ENCODE measurements at regions not wholly inside any gene's neighbourhood (a gene's known extent, or its start where the extent isn't known, plus 50 kb on each side); places are given as distances from the start of the nearest gene placed in this dataset.

DNA sequence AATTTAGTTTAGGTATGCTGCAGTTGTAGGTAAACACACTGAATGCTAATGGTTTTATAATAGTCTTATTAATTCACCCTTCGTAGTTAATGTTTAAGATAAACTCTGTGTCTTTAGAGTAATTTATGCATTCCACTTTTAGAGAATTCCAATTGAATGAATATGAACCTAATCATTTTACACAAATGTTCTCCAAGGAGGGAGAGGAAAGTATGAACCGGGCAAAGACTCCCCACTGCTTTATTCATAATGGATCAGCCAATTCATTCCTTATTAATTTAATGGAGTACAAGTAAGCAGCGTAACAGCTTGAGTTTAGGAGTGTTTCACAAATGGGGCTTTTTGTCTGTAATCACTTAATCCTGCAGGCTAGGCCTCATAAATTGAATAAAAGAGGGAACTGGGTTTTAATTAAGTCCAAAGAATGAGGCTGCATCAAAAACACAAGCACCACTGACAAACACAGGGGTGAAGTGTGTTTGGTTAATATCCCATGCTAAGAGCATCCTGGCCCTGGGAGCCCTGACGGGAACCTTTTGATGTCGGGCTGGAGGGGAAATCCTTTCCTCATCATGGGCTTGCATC is 375.7 kb upstream of the DYNLRB2 start:
- TF ChIP-seq CTCF (conservative IDR thresholded peaks at IDR 0.05 in 1 of 2, IDR thresholded peaks at IDR 0.05 in 1 of 2; ENCODE audit: extremely low read depth in 1 of 2, insufficient read depth in 1 of 2, low read depth in 1 of 2, low read length in 2 of 2) = no peak
- no peak for TF ChIP-seq EZH2 (IDR thresholded peaks at IDR 0.05; ENCODE audit: borderline replicate concordance, low read length)
